ENCODE measurements at regions not wholly inside any gene's neighbourhood (a gene's known extent, or its start where the extent isn't known, plus 50 kb on each side); places are given as distances from the start of the nearest gene placed in this dataset.

GRCh38 chr5:19322716-19323485 is 665.1 kb downstream of the CDH18 start:
- no peaks in the 10 kb centered on the region for H3K9me3 ChIP-seq (ENCODE audit: control insufficient read depth, insufficient read depth, low read length)
- no peak for TF ChIP-seq EZH2phosphoT487 (IDR thresholded peaks at IDR 0.05; ENCODE audit: borderline replicate concordance, low read length)
- no peak for TF ChIP-seq CTCF (IDR thresholded peaks at IDR 0.05; ENCODE audit: low read depth, low read length, poor library complexity, severe bottlenecking)
- H4K20me1 ChIP-seq (ENCODE audit: control insufficient read depth, insufficient read depth, low read depth, low read length) = no peaks in the 10 kb centered on the region
- no peaks in the 10 kb centered on the region for H3F3A ChIP-seq (ENCODE audit: control insufficient read depth, insufficient read depth)
- no peaks in the 10 kb centered on the region for H3K36me3 ChIP-seq (ENCODE audit: control insufficient read depth, low read length)
- H3K9me2 ChIP-seq (replicated peaks; ENCODE audit: control insufficient read depth, low read length) = no peaks in the 10 kb centered on the region
- no peaks in the 10 kb centered on the region for H3K4me1 ChIP-seq (ENCODE audit: control insufficient read depth, low read length)
- no peak overlapping the region for H3K4me2 ChIP-seq (ENCODE audit: low read length)
- H3K27ac ChIP-seq (ENCODE audit: low read depth, low read length) = no peak overlapping the region
- no peaks in the 10 kb centered on the region for H3K27me3 ChIP-seq (ENCODE audit: control insufficient read depth, low read length)
- no peak overlapping the region for H3K4me3 ChIP-seq (ENCODE audit: low read length)
- no peaks in the 10 kb centered on the region for H3K79me2 ChIP-seq (ENCODE audit: control insufficient read depth, low read length)

GRCh38 chr5:19334278-19334677 is 653.7 kb downstream of the CDH18 start:
- no peaks in the 10 kb centered on the region for H3K79me2 ChIP-seq (ENCODE audit: control insufficient read depth, low read length)
- H3K27ac ChIP-seq (ENCODE audit: low read depth, low read length) = no peak overlapping the region
- H3K27me3 ChIP-seq (ENCODE audit: control insufficient read depth, low read length) = no peaks in the 10 kb centered on the region
- TF ChIP-seq CTCF (IDR thresholded peaks at IDR 0.05; ENCODE audit: low read depth, low read length, poor library complexity, severe bottlenecking) = no peak
- TF ChIP-seq EZH2phosphoT487 (IDR thresholded peaks at IDR 0.05; ENCODE audit: borderline replicate concordance, low read length) = no peak
- no peak overlapping the region for H3K4me2 ChIP-seq (ENCODE audit: low read length)
- H3K4me1 ChIP-seq (ENCODE audit: control insufficient read depth, low read length) = no peaks in the 10 kb centered on the region
- H4K20me1 ChIP-seq (ENCODE audit: control insufficient read depth, insufficient read depth, low read depth, low read length) = no peaks in the 10 kb centered on the region
- H3K36me3 ChIP-seq (ENCODE audit: control insufficient read depth, low read length) = no peaks in the 10 kb centered on the region
- H3F3A ChIP-seq (ENCODE audit: control insufficient read depth, insufficient read depth) = no peaks in the 10 kb centered on the region
- peaks cover 3% of the 10 kb centered on the region; the same call in 1 of the 2 replicates for H3K9me3 ChIP-seq (ENCODE audit: control insufficient read depth, insufficient read depth, low read length)
- no peaks in the 10 kb centered on the region for H3K9me2 ChIP-seq (replicated peaks; ENCODE audit: control insufficient read depth, low read length)
- no peak overlapping the region for H3K4me3 ChIP-seq (ENCODE audit: low read length)

GRCh38 chr5:19342942-19343341 is 645.1 kb downstream of the CDH18 start:
- Histone ChIP-seq H4K20me1 (ENCODE audit: control insufficient read depth, insufficient read depth, low read depth, low read length) (no peaks in the 10 kb centered on the region), H3K4me2 (ENCODE audit: low read length) (no peak overlapping the region), H3K4me1 (ENCODE audit: control insufficient read depth, low read length) (peaks cover 5% of the 10 kb centered on the region; the same call in 1 of the 2 replicates), H3F3A (ENCODE audit: control insufficient read depth, insufficient read depth) (no peaks in the 10 kb centered on the region), H3K79me2 (ENCODE audit: control insufficient read depth, low read length) (no peaks in the 10 kb centered on the region), H3K27me3 (ENCODE audit: control insufficient read depth, low read length) (no peaks in the 10 kb centered on the region), H3K9me3 (ENCODE audit: control insufficient read depth, insufficient read depth, low read length) (peaks cover 3% of the 10 kb centered on the region; the same call in 1 of the 2 replicates), H3K4me3 (ENCODE audit: low read length) (no peak overlapping the region), H3K36me3 (ENCODE audit: control insufficient read depth, low read length) (no peaks in the 10 kb centered on the region), H3K27ac (ENCODE audit: low read depth, low read length) (no peak overlapping the region), H3K9me2 (replicated peaks; ENCODE audit: control insufficient read depth, low read length) (no peaks in the 10 kb centered on the region)
- no peak for TF ChIP-seq EZH2phosphoT487 (IDR thresholded peaks at IDR 0.05; ENCODE audit: borderline replicate concordance, low read length)
- TF ChIP-seq CTCF (IDR thresholded peaks at IDR 0.05; ENCODE audit: low read depth, low read length, poor library complexity, severe bottlenecking) = no peak
